Panc1 (cell line): ENCODE measurements at regions not wholly inside any gene's neighbourhood (a gene's known extent, or its start where the extent isn't known, plus 50 kb on each side); places are given as distances from the start of the nearest gene placed in this dataset.

Source experiments
- ATAC-seq: fragments of 200-7000 bp; cut with Tn5 transposase; 2 replicates; pipeline ENCODE4 v1.9.1; 2020; ENCODE audit warnings: mild to moderate bottlenecking, moderate library complexity
- BruUV-seq: library from RNA; stranded (reverse); fragments of 400-500 nt; replicated peaks from 2 replicates; lab custom pipeline; 2021; lab: Mats Ljungman, UMichigan
- CTCF ChIA-PET: fragments of 300-600 bp; sonication (Branson Sonifier 250); formaldehyde crosslinking; loops from one replicate; lab custom pipeline; 2022; ENCODE audit warnings: antibody characterized with exemption; lab: Charles Lee
- POLR2A ChIA-PET: fragments of 300-600 bp; sonication (Branson Sonifier 250); formaldehyde crosslinking; loops from one replicate; lab custom pipeline; 2022; ENCODE audit warnings: antibody characterized with exemption; lab: Charles Lee
- DNase-seq: peaks from one replicate; pipeline ENCODE4 v3.0.0-alpha.2; 2010; ENCODE audit warnings: low read depth, low spot score
- H3K27ac ChIP-seq: 2 replicates; pipeline ENCODE4 v1.5.1; 2011; ENCODE audit warnings: mild to moderate bottlenecking, low read length, inconsistent platforms
- H3K27me3 ChIP-seq: fragments of 200-500 bp; sonication (Bioruptor generic); 2 replicates; pipeline ENCODE4 v1.6.0; 2014; ENCODE audit warnings: low read length, inconsistent platforms; ENCODE audit not compliant: control insufficient read depth, insufficient read depth
- H3K36me3 ChIP-seq: fragments of 200-500 bp; sonication (Bioruptor generic); 2 replicates; pipeline ENCODE4 v1.5.1; 2014; ENCODE audit warnings: inconsistent platforms, mild to moderate bottlenecking, low read length, moderate library complexity; ENCODE audit not compliant: control insufficient read depth, insufficient read depth
- H3K4me1 ChIP-seq: 2 replicates; pipeline ENCODE4 v1.5.1; 2011; ENCODE audit warnings: inconsistent platforms, mild to moderate bottlenecking, low read length, moderate library complexity; ENCODE audit not compliant: control insufficient read depth, insufficient read depth
- H3K4me3 ChIP-seq, 2 experiments: 2 replicates each; pipeline ENCODE4 v1.5.1; 2011 to 2012; ENCODE audit warnings: low read depth in 2 of 2, low read length in 2 of 2, mild to moderate bottlenecking in 2 of 2, inconsistent platforms in 1 of 2, moderate library complexity in 1 of 2
- H3K9me3 ChIP-seq: fragments of 200-500 bp; sonication (Bioruptor generic); 2 replicates; pipeline ENCODE4 v1.5.1; 2014; ENCODE audit warnings: low read depth, mild to moderate bottlenecking, inconsistent platforms, low read length, moderate library complexity; ENCODE audit not compliant: control insufficient read depth, insufficient read depth
- POLR2AphosphoS5 ChIP-seq: IDR thresholded peaks from 2 replicates; pipeline ENCODE4 v1.6.1; 2012; ENCODE audit warnings: mild to moderate bottlenecking, low read depth, low read length, moderate library complexity
- SIN3A ChIP-seq: IDR thresholded peaks from 2 replicates; pipeline ENCODE4 v1.6.1; 2012; ENCODE audit warnings: low read depth, mild to moderate bottlenecking, low read length, moderate library complexity, borderline replicate concordance; ENCODE audit not compliant: insufficient read depth
- TCF7L2 ChIP-seq: IDR thresholded peaks from 2 replicates; pipeline ENCODE4 v1.6.1; 2011; ENCODE audit warnings: mild to moderate bottlenecking, low read depth, low read length, inconsistent platforms
- in situ Hi-C: cut with HindIII; loops from 2 replicates; pipeline ENCODE4 v1.10.0; 2016; ENCODE audit warnings: low sequenced_read_pairs, low pct_unique_long_range_greater_than_20kb
- intact Hi-C: fragments of 100-400 bp; cut with micrococcal nuclease; formaldehyde crosslinking; loops from one replicate; pipeline ENCODE4 v1.10.0; 2022; ENCODE audit not compliant: unreplicated experiment
- TF ChIP-seq, protein P1 (sequence below), 2 experiments: IDR thresholded peaks; 2 replicates each; pipeline ENCODE4 v1.6.1; 2011 to 2012; ENCODE audit warnings: low read depth in 2 of 2, control low read depth in 1 of 2, low read length in 1 of 2, mild to moderate bottlenecking in 1 of 2, moderate library complexity in 1 of 2; ENCODE audit not compliant: insufficient read depth in 1 of 2
- TF ChIP-seq, protein P2 (sequence below): fragments of 450-650 bp; IDR thresholded peaks from 2 replicates; pipeline ENCODE4 v1.5.1; 2017; ENCODE audit warnings: mild to moderate bottlenecking

- in situ Hi-C loops: no loop called here
- no peak overlapping the region for H3K4me3 ChIP-seq
- ChIA-PET CTCF (no interaction called here), POLR2A (no interaction called here)
- ATAC-seq: no peak
- no TSS peak for BruUV-seq
- H3K9me3 ChIP-seq: no peaks in the 10 kb centered on the region
- no peak for TF ChIP-seq TCF7L2
- TF ChIP-seq, protein P1, sequence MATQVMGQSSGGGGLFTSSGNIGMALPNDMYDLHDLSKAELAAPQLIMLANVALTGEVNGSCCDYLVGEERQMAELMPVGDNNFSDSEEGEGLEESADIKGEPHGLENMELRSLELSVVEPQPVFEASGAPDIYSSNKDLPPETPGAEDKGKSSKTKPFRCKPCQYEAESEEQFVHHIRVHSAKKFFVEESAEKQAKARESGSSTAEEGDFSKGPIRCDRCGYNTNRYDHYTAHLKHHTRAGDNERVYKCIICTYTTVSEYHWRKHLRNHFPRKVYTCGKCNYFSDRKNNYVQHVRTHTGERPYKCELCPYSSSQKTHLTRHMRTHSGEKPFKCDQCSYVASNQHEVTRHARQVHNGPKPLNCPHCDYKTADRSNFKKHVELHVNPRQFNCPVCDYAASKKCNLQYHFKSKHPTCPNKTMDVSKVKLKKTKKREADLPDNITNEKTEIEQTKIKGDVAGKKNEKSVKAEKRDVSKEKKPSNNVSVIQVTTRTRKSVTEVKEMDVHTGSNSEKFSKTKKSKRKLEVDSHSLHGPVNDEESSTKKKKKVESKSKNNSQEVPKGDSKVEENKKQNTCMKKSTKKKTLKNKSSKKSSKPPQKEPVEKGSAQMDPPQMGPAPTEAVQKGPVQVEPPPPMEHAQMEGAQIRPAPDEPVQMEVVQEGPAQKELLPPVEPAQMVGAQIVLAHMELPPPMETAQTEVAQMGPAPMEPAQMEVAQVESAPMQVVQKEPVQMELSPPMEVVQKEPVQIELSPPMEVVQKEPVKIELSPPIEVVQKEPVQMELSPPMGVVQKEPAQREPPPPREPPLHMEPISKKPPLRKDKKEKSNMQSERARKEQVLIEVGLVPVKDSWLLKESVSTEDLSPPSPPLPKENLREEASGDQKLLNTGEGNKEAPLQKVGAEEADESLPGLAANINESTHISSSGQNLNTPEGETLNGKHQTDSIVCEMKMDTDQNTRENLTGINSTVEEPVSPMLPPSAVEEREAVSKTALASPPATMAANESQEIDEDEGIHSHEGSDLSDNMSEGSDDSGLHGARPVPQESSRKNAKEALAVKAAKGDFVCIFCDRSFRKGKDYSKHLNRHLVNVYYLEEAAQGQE (IDR thresholded peaks at IDR 0.05; ENCODE audit: insufficient read depth in 1 of 2, low read depth in 2 of 2, low read length in 1 of 2): no peak
- no peak for TF ChIP-seq SIN3A
- TF ChIP-seq POLR2AphosphoS5: no peak
- TF ChIP-seq, protein P2, sequence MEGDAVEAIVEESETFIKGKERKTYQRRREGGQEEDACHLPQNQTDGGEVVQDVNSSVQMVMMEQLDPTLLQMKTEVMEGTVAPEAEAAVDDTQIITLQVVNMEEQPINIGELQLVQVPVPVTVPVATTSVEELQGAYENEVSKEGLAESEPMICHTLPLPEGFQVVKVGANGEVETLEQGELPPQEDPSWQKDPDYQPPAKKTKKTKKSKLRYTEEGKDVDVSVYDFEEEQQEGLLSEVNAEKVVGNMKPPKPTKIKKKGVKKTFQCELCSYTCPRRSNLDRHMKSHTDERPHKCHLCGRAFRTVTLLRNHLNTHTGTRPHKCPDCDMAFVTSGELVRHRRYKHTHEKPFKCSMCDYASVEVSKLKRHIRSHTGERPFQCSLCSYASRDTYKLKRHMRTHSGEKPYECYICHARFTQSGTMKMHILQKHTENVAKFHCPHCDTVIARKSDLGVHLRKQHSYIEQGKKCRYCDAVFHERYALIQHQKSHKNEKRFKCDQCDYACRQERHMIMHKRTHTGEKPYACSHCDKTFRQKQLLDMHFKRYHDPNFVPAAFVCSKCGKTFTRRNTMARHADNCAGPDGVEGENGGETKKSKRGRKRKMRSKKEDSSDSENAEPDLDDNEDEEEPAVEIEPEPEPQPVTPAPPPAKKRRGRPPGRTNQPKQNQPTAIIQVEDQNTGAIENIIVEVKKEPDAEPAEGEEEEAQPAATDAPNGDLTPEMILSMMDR: no peak
- no peaks in the 10 kb centered on the region for H3K36me3 ChIP-seq
- H3K27ac ChIP-seq: no peak overlapping the region
- intact Hi-C loops: no loop called here
- H3K27me3 ChIP-seq: no peaks in the 10 kb centered on the region
- no peak for DNase-seq
- H3K4me1 ChIP-seq: no peaks in the 10 kb centered on the region; the same call in 1 of the 2 replicates
Measured at GRCh38 chr15:79635149-79635771, 203.1 kb downstream of the MINAR1 start.

DNA sequence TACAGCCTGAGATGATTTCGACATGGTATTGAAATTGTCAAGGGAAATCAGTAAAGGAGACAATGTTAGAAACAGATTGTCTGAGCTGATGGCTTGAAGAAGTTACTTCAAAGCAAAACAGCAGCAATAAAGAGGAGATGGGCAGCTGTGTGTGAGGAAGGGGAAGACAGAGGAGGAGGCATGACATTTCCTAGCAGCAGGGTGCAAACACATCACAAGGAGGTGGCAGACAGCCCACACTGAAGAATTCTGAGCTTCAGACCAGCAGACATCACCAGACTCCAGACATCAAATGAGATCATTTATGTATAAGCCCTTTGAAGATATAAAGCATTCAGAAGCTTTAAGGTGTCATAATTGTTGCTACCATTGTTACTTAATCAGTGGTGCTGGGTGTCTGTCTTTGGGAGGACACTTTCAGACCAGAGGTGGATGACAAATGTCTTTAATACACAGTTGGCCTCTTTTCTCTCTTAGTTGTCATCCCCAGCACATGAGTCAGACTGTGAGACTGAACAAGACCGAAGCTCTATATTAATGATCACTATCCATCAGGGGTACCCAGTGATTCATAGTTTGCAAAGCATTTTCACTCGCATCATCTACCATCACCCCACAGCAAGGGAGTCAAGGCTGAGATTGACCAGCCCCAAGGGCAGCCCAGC lies 203.9 kb downstream of the MINAR1 start:
- Histone ChIP-seq H3K27me3 (no peaks in the 10 kb centered on the region), H3K9me3 (no peaks in the 10 kb centered on the region), H3K4me1 (no peaks in the 10 kb centered on the region; the same call in 1 of the 2 replicates), H3K27ac (no peak overlapping the region), H3K36me3 (no peaks in the 10 kb centered on the region), H3K4me3 (no peak overlapping the region)
- POLR2A ChIA-PET: no interaction called here
- TF ChIP-seq, protein P1 (IDR thresholded peaks at IDR 0.05; ENCODE audit: insufficient read depth in 1 of 2, low read depth in 2 of 2, low read length in 1 of 2): no peak
- no peak for TF ChIP-seq POLR2AphosphoS5
- TF ChIP-seq, protein P2: no peak
- TF ChIP-seq TCF7L2: no peak
- TF ChIP-seq SIN3A: no peak
- ATAC-seq: no peak
- in situ Hi-C loops (no loop called here), intact Hi-C loops (no loop called here)
- DNase-seq: no peak
- BruUV-seq: no TSS peak
- CTCF ChIA-PET: no interaction called here
